ENCODE measurements at regions not wholly inside any gene's neighbourhood (a gene's known extent, or its start where the extent isn't known, plus 50 kb on each side); places are given as distances from the start of the nearest gene placed in this dataset.

GRCh38 chr12:83769151-83769550 lies 1082.4 kb downstream of the TMTC2 start:
- no peaks in the 10 kb centered on the region for H3K79me2 ChIP-seq (ENCODE audit: low read length)
- no peaks in the 10 kb centered on the region for H3K9me2 ChIP-seq (replicated peaks; ENCODE audit: insufficient read depth, low read length)
- H3K9me3 ChIP-seq (ENCODE audit: low read length) = peaks cover 28% of the 10 kb centered on the region
- DNase-seq = no peak
- no peak overlapping the region for H3K9ac ChIP-seq (ENCODE audit: low read length)
- no peak overlapping the region for H2AFZ ChIP-seq (ENCODE audit: low read length)
- no peaks in the 10 kb centered on the region for H3K27me3 ChIP-seq (ENCODE audit: low read length)
- H3K36me3 ChIP-seq (ENCODE audit: insufficient read depth, low read length) = no peaks in the 10 kb centered on the region
- no peak overlapping the region for H3K4me2 ChIP-seq (ENCODE audit: low read depth, low read length, poor library complexity, severe bottlenecking)
- H3K4me1 ChIP-seq (ENCODE audit: low read length) = no peaks in the 10 kb centered on the region
- H3K27ac ChIP-seq (ENCODE audit: low read length) = no peak overlapping the region
- no peaks in the 10 kb centered on the region for H4K20me1 ChIP-seq (ENCODE audit: insufficient read depth, low read depth, low read length)
- no peak overlapping the region for H3K4me3 ChIP-seq (ENCODE audit: low read length)

DNA sequence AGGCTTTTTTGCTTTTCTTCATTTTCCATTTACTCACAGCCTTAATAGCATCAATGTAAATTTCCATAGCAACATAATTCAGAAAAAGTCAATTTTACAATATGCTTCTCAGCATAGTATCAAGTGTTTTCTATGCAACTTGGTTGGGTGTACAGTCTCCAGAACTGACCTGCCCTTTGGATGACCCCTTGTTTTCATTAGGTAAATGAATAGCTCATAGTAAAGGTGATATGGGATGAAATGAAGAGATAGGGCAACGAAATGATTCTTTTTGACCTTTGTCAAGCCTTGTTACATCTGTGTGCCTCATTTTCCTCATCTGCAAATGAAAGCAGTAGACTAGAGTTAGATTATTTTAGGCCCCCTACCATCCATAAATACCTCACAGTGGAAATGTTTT lies 1081.0 kb downstream of the TMTC2 start:
- no peak overlapping the region for H3K4me3 ChIP-seq (ENCODE audit: low read length)
- no peak for DNase-seq
- H3K4me1 ChIP-seq (ENCODE audit: low read length) = no peaks in the 10 kb centered on the region
- H3K4me2 ChIP-seq (ENCODE audit: low read depth, low read length, poor library complexity, severe bottlenecking) = no peak overlapping the region
- peaks cover 28% of the 10 kb centered on the region for H3K9me3 ChIP-seq (ENCODE audit: low read length)
- H2AFZ ChIP-seq (ENCODE audit: low read length) = no peak overlapping the region
- H4K20me1 ChIP-seq (ENCODE audit: insufficient read depth, low read depth, low read length) = no peaks in the 10 kb centered on the region
- H3K79me2 ChIP-seq (ENCODE audit: low read length) = no peaks in the 10 kb centered on the region
- H3K27ac ChIP-seq (ENCODE audit: low read length) = no peak overlapping the region
- H3K9me2 ChIP-seq (replicated peaks; ENCODE audit: insufficient read depth, low read length) = no peaks in the 10 kb centered on the region
- no peak overlapping the region for H3K9ac ChIP-seq (ENCODE audit: low read length)
- no peaks in the 10 kb centered on the region for H3K27me3 ChIP-seq (ENCODE audit: low read length)
- H3K36me3 ChIP-seq (ENCODE audit: insufficient read depth, low read length) = no peaks in the 10 kb centered on the region

GRCh38 chr12:83763425-83763824 lies 1076.7 kb downstream of the TMTC2 start:
- no peaks in the 10 kb centered on the region for H3K9me2 ChIP-seq (replicated peaks; ENCODE audit: insufficient read depth, low read length)
- H3K27ac ChIP-seq (ENCODE audit: low read length) = no peak overlapping the region
- H2AFZ ChIP-seq (ENCODE audit: low read length) = no peak overlapping the region
- H3K36me3 ChIP-seq (ENCODE audit: insufficient read depth, low read length) = no peaks in the 10 kb centered on the region
- no peak for DNase-seq
- no peak overlapping the region for H3K9ac ChIP-seq (ENCODE audit: low read length)
- H3K4me2 ChIP-seq (ENCODE audit: low read depth, low read length, poor library complexity, severe bottlenecking) = no peak overlapping the region
- H3K27me3 ChIP-seq (ENCODE audit: low read length) = no peaks in the 10 kb centered on the region
- H3K4me1 ChIP-seq (ENCODE audit: low read length) = no peaks in the 10 kb centered on the region
- H3K79me2 ChIP-seq (ENCODE audit: low read length) = no peaks in the 10 kb centered on the region
- no peaks in the 10 kb centered on the region for H4K20me1 ChIP-seq (ENCODE audit: insufficient read depth, low read depth, low read length)
- peaks cover 33% of the 10 kb centered on the region for H3K9me3 ChIP-seq (ENCODE audit: low read length)
- H3K4me3 ChIP-seq (ENCODE audit: low read length) = no peak overlapping the region

- DNase-seq = no peak
- no peak overlapping the region for H3K4me3 ChIP-seq (ENCODE audit: low read length)
- H3K9ac ChIP-seq (ENCODE audit: low read length) = no peak overlapping the region
- H3K4me1 ChIP-seq (ENCODE audit: low read length) = no peaks in the 10 kb centered on the region
- H3K4me2 ChIP-seq (ENCODE audit: low read depth, low read length, poor library complexity, severe bottlenecking) = no peak overlapping the region
- H3K9me3 ChIP-seq (ENCODE audit: low read length) = peaks cover 29% of the 10 kb centered on the region
- no peak overlapping the region for H2AFZ ChIP-seq (ENCODE audit: low read length)
- no peaks in the 10 kb centered on the region for H3K27me3 ChIP-seq (ENCODE audit: low read length)
- no peaks in the 10 kb centered on the region for H4K20me1 ChIP-seq (ENCODE audit: insufficient read depth, low read depth, low read length)
- no peaks in the 10 kb centered on the region for H3K79me2 ChIP-seq (ENCODE audit: low read length)
- H3K36me3 ChIP-seq (ENCODE audit: insufficient read depth, low read length) = no peaks in the 10 kb centered on the region
- no peaks in the 10 kb centered on the region for H3K9me2 ChIP-seq (replicated peaks; ENCODE audit: insufficient read depth, low read length)
- H3K27ac ChIP-seq (ENCODE audit: low read length) = no peak overlapping the region
Measured at GRCh38 chr12:83759906-83760305, 1073.2 kb downstream of the TMTC2 start.

- H3K36me3 ChIP-seq (ENCODE audit: insufficient read depth, low read length) = no peaks in the 10 kb centered on the region
- H3K4me1 ChIP-seq (ENCODE audit: low read length) = no peaks in the 10 kb centered on the region
- no peak for DNase-seq
- H2AFZ ChIP-seq (ENCODE audit: low read length) = no peak overlapping the region
- H3K27me3 ChIP-seq (ENCODE audit: low read length) = no peaks in the 10 kb centered on the region
- peaks cover 37% of the 10 kb centered on the region for H3K9me3 ChIP-seq (ENCODE audit: low read length)
- no peak overlapping the region for H3K9ac ChIP-seq (ENCODE audit: low read length)
- no peak overlapping the region for H3K4me2 ChIP-seq (ENCODE audit: low read depth, low read length, poor library complexity, severe bottlenecking)
- no peaks in the 10 kb centered on the region for H3K9me2 ChIP-seq (replicated peaks; ENCODE audit: insufficient read depth, low read length)
- H3K4me3 ChIP-seq (ENCODE audit: low read length) = no peak overlapping the region
- H3K79me2 ChIP-seq (ENCODE audit: low read length) = no peaks in the 10 kb centered on the region
- H4K20me1 ChIP-seq (ENCODE audit: insufficient read depth, low read depth, low read length) = no peaks in the 10 kb centered on the region
- H3K27ac ChIP-seq (ENCODE audit: low read length) = no peak overlapping the region
Measured at GRCh38 chr12:83758888-83759631, 1072.4 kb downstream of the TMTC2 start.

GRCh38 chr12:83753904-83754303 lies 1067.2 kb downstream of the TMTC2 start:
- Histone ChIP-seq H3K4me2 (ENCODE audit: low read depth, low read length, poor library complexity, severe bottlenecking) (no peak overlapping the region), H3K27ac (ENCODE audit: low read length) (no peak overlapping the region), H3K4me1 (ENCODE audit: low read length) (no peaks in the 10 kb centered on the region), H3K79me2 (ENCODE audit: low read length) (no peaks in the 10 kb centered on the region), H3K4me3 (ENCODE audit: low read length) (no peak overlapping the region; the same call in 1 of the 2 replicates), H3K9ac (ENCODE audit: low read length) (no peak overlapping the region), H4K20me1 (ENCODE audit: insufficient read depth, low read depth, low read length) (no peaks in the 10 kb centered on the region), H3K27me3 (ENCODE audit: low read length) (no peaks in the 10 kb centered on the region), H2AFZ (ENCODE audit: low read length) (no peak overlapping the region), H3K9me2 (replicated peaks; ENCODE audit: insufficient read depth, low read length) (no peaks in the 10 kb centered on the region), H3K9me3 (ENCODE audit: low read length) (peaks cover 31% of the 10 kb centered on the region; the same call in 1 of the 2 replicates), H3K36me3 (ENCODE audit: insufficient read depth, low read length) (no peaks in the 10 kb centered on the region)
- DNase-seq = no peak

GRCh38 chr12:83753205-83753604 lies 1066.5 kb downstream of the TMTC2 start:
- Histone ChIP-seq H4K20me1 (ENCODE audit: insufficient read depth, low read depth, low read length) (no peaks in the 10 kb centered on the region), H3K9me2 (replicated peaks; ENCODE audit: insufficient read depth, low read length) (no peaks in the 10 kb centered on the region), H3K4me2 (ENCODE audit: low read depth, low read length, poor library complexity, severe bottlenecking) (no peak overlapping the region), H3K4me1 (ENCODE audit: low read length) (no peaks in the 10 kb centered on the region), H3K9me3 (ENCODE audit: low read length) (peaks cover 30% of the 10 kb centered on the region; the same call in 1 of the 2 replicates), H3K4me3 (ENCODE audit: low read length) (no peak overlapping the region), H3K9ac (ENCODE audit: low read length) (no peak overlapping the region), H3K36me3 (ENCODE audit: insufficient read depth, low read length) (no peaks in the 10 kb centered on the region), H3K79me2 (ENCODE audit: low read length) (no peaks in the 10 kb centered on the region), H2AFZ (ENCODE audit: low read length) (no peak overlapping the region), H3K27ac (ENCODE audit: low read length) (no peak overlapping the region), H3K27me3 (ENCODE audit: low read length) (no peaks in the 10 kb centered on the region)
- no peak for DNase-seq

DNA sequence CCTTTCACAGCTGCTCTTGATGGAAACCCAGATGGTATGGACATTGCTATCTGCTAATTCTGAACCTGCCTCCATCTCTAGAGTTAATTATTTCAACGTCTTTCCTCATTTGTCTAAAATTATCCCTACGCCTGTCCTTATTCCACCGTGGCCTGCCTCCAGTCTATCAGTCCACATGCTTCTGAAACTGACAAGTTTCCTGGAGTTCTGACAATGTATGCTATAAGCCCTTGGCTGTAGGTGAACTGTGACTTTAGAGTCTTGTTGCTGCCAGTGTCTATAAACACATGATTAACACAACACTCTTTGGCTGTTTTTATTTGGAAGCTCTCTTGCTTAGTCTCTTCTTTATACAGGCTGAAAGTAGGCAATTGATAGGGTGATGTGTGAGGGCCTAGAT lies 1052.9 kb downstream of the TMTC2 start:
- Histone ChIP-seq H3K4me3 (ENCODE audit: low read length) (no peak overlapping the region), H3K79me2 (ENCODE audit: low read length) (no peaks in the 10 kb centered on the region), H2AFZ (ENCODE audit: low read length) (no peak overlapping the region), H3K27ac (ENCODE audit: low read length) (no peak overlapping the region), H3K9ac (ENCODE audit: low read length) (no peak overlapping the region), H3K4me2 (ENCODE audit: low read depth, low read length, poor library complexity, severe bottlenecking) (no peak overlapping the region), H3K9me3 (ENCODE audit: low read length) (peaks cover 24% of the 10 kb centered on the region; the same call in 1 of the 2 replicates), H3K9me2 (replicated peaks; ENCODE audit: insufficient read depth, low read length) (no peaks in the 10 kb centered on the region), H3K4me1 (ENCODE audit: low read length) (no peaks in the 10 kb centered on the region), H3K36me3 (ENCODE audit: insufficient read depth, low read length) (no peaks in the 10 kb centered on the region), H4K20me1 (ENCODE audit: insufficient read depth, low read depth, low read length) (no peaks in the 10 kb centered on the region), H3K27me3 (ENCODE audit: low read length) (no peaks in the 10 kb centered on the region)
- no peak for DNase-seq
